GM12891 (cell line): ENCODE measurements at regions not wholly inside any gene's neighbourhood (a gene's known extent, or its start where the extent isn't known, plus 50 kb on each side); places are given as distances from the start of the nearest gene placed in this dataset.

Source experiments
- PAX5 ChIP-seq: IDR thresholded peaks from 2 replicates; pipeline ENCODE4 v1.6.1; 2011; ENCODE audit warnings: low read length, moderate library complexity, mild to moderate bottlenecking; ENCODE audit not compliant: insufficient read depth, severe bottlenecking
- POLR2A ChIP-seq: IDR thresholded peaks from 2 replicates; pipeline ENCODE4 v1.6.1; 2011; ENCODE audit warnings: low read depth, low read length, control low read depth
- POLR2AphosphoS5 ChIP-seq: IDR thresholded peaks from 2 replicates; pipeline ENCODE4 v1.6.1; 2011; ENCODE audit warnings: low read depth, low read length, control low read depth

- no peak for TF ChIP-seq POLR2AphosphoS5
- no peak for TF ChIP-seq POLR2A
- no peak for TF ChIP-seq PAX5
These were observed 149.9 kb downstream of the CHRM3 start for GRCh38 chr1:239536165-239536849.
